ENCODE measurements at regions not wholly inside any gene's neighbourhood (a gene's known extent, or its start where the extent isn't known, plus 50 kb on each side); places are given as distances from the start of the nearest gene placed in this dataset.
"Not testable (repeated sequence)": the region's sequence is repeated elsewhere in the genome, so short reads cannot be mapped to it uniquely, and the experiment has no call there.

DNA sequence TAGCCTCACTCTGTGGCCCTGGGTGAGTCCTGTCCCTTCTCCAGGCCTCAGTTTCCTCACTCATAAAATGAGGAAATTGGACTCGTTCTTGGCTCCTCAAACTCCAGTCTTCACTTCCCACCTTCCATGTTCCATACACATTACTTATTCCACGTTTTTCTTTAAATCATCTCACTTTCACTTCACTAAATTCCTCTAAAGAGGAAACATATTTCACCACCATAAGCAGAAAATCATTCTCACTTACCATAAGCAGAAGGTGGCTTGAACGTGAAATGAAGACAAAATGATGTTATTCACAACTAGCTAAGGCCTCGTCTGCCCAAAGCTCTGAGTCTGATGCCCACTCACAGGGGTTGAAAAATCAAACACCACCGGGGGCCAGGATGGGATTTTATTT lies 278.3 kb downstream of the ADGRD1 start:
- no peak for DNase-seq
- in situ Hi-C loops (cut with HindIII; ENCODE audit: low pct_ligation_motif_present, low sequenced_read_pairs): no loop called here

GRCh38 chr12:131232872-131233271 lies 279.2 kb downstream of the ADGRD1 start:
- DNase-seq; H3K4me3 ChIP-seq (ENCODE audit: low read depth, low read length); H3K36me3 ChIP-seq (replicated peaks); in situ Hi-C loops (cut with HindIII; ENCODE audit: low pct_ligation_motif_present, low sequenced_read_pairs); H3K27me3 ChIP-seq (replicated peaks); H3K27ac ChIP-seq: not testable (repeated sequence)

More for the DNA sequence above, 278.3 kb downstream of the ADGRD1 start:
- TF ChIP-seq CTCF (IDR thresholded peaks at IDR 0.05; ENCODE audit: low read depth, low read length, missing control alignments): no peak
- H3K36me3 ChIP-seq (replicated peaks): no peaks in the 10 kb centered on the region
- no peak overlapping the region for H3K27ac ChIP-seq
- H3K27me3 ChIP-seq (replicated peaks): no peaks in the 10 kb centered on the region
- no peak overlapping the region for H3K4me3 ChIP-seq (ENCODE audit: low read depth, low read length)

- H3K4me3 ChIP-seq (ENCODE audit: low read depth, low read length); H3K27me3 ChIP-seq (replicated peaks); in situ Hi-C loops (cut with HindIII; ENCODE audit: low pct_ligation_motif_present, low sequenced_read_pairs); H3K27ac ChIP-seq; H3K36me3 ChIP-seq (replicated peaks); DNase-seq: not testable (repeated sequence)
Observed at GRCh38 chr12:131233850-131234789, 280.4 kb downstream of the ADGRD1 start.

GRCh38 chr12:131234841-131235271 lies 281.1 kb downstream of the ADGRD1 start:
- H3K27ac ChIP-seq; in situ Hi-C loops (cut with HindIII; ENCODE audit: low pct_ligation_motif_present, low sequenced_read_pairs); DNase-seq; H3K27me3 ChIP-seq (replicated peaks); H3K4me3 ChIP-seq (ENCODE audit: low read depth, low read length); H3K36me3 ChIP-seq (replicated peaks): not testable (repeated sequence)

GRCh38 chr12:131235871-131236271 lies 282.2 kb downstream of the ADGRD1 start:
- Histone ChIP-seq H3K27ac (no peak overlapping the region), H3K27me3 (replicated peaks) (no peaks in the 10 kb centered on the region), H3K36me3 (replicated peaks) (no peaks in the 10 kb centered on the region), H3K4me3 (ENCODE audit: low read depth, low read length) (no peak overlapping the region)
- no peak for TF ChIP-seq CTCF (IDR thresholded peaks at IDR 0.05; ENCODE audit: low read depth, low read length, missing control alignments)
- in situ Hi-C loops (cut with HindIII; ENCODE audit: low pct_ligation_motif_present, low sequenced_read_pairs): no loop called here
- no peak for DNase-seq

- H3K36me3 ChIP-seq (replicated peaks): no peaks in the 10 kb centered on the region
- in situ Hi-C loops (cut with HindIII; ENCODE audit: low pct_ligation_motif_present, low sequenced_read_pairs): no loop called here
- H3K4me3 ChIP-seq (ENCODE audit: low read depth, low read length): no peak overlapping the region
- H3K27ac ChIP-seq: no peak overlapping the region
- no peaks in the 10 kb centered on the region for H3K27me3 ChIP-seq (replicated peaks)
- no peak for DNase-seq
- no peak for TF ChIP-seq CTCF (IDR thresholded peaks at IDR 0.05; ENCODE audit: low read depth, low read length, missing control alignments)
Observed at GRCh38 chr12:131239384-131240094, 285.8 kb downstream of the ADGRD1 start.

- Histone ChIP-seq H3K36me3 (replicated peaks) (no peaks in the 10 kb centered on the region), H3K4me3 (ENCODE audit: low read depth, low read length) (no peak overlapping the region), H3K27me3 (replicated peaks) (no peaks in the 10 kb centered on the region), H3K27ac (no peak overlapping the region)
- in situ Hi-C loops (cut with HindIII; ENCODE audit: low pct_ligation_motif_present, low sequenced_read_pairs): no loop called here
- no peak for TF ChIP-seq CTCF (IDR thresholded peaks at IDR 0.05; ENCODE audit: low read depth, low read length, missing control alignments)
- DNase-seq: no peak
Observed at GRCh38 chr12:131241517-131241916, 287.8 kb downstream of the ADGRD1 start.

Data from brain microvascular endothelial cell (primary cell).